Thyroid gland (tissue), 4 donors: ENCODE measurements at regions not wholly inside any gene's neighbourhood (a gene's known extent, or its start where the extent isn't known, plus 50 kb on each side); places are given as distances from the start of the nearest gene placed in this dataset.

ENCODE experiments used
- POLR2A ChIP-seq, 2 donors: fragments of 450-650 bp; IDR thresholded peaks; one replicate each; pipeline ENCODE4 v1.6.1; 2017; ENCODE audit warnings: antibody characterized with exemption in 2 of 2, mild to moderate bottlenecking in 2 of 2, moderate library complexity in 1 of 2
- TF ChIP-seq, protein P1 (sequence below), 6 experiments: fragments of 200-600 bp in 3 of 6; fragments of 450-650 bp in 3 of 6; sonication (generic) in 3 of 6; IDR thresholded peaks; one replicate each; pipeline ENCODE4 v1.5.1; 2016 to 2019; ENCODE audit warnings: antibody characterized with exemption in 6 of 6, mild to moderate bottlenecking in 2 of 6, inconsistent platforms in 1 of 6, moderate library complexity in 1 of 6

DNA sequence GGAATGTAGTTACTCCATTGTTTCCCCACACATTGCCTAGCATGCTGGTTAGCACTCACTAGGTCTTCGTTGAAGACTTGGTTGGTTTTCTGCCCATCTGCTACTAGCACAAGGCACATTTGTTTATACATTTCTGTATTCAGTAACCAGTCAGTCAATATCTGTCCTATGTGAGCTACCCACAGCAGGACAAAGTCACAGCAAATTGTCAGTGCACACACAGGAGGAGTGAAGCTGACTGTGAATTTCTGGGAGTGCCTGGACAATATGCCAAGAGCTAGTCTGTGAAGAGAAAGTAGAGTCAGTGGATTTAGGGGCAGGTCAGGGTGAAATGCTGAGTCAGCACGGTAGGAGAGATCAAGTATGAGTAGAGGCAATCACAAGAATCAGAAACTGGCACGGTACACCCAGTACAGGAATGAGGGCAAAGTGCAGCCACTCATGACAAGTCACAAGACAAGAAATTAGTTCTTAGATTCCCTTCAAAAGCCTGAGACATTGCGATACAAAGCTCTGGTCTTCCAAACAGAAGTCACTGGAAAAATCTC, 1049.8 kb upstream of the POU3F4 start:
- TF ChIP-seq, protein P1, sequence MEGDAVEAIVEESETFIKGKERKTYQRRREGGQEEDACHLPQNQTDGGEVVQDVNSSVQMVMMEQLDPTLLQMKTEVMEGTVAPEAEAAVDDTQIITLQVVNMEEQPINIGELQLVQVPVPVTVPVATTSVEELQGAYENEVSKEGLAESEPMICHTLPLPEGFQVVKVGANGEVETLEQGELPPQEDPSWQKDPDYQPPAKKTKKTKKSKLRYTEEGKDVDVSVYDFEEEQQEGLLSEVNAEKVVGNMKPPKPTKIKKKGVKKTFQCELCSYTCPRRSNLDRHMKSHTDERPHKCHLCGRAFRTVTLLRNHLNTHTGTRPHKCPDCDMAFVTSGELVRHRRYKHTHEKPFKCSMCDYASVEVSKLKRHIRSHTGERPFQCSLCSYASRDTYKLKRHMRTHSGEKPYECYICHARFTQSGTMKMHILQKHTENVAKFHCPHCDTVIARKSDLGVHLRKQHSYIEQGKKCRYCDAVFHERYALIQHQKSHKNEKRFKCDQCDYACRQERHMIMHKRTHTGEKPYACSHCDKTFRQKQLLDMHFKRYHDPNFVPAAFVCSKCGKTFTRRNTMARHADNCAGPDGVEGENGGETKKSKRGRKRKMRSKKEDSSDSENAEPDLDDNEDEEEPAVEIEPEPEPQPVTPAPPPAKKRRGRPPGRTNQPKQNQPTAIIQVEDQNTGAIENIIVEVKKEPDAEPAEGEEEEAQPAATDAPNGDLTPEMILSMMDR (IDR thresholded peaks at IDR 0.05) = no peak
- no peak for TF ChIP-seq POLR2A (IDR thresholded peaks at IDR 0.05)
